SK-N-MC (cell line): ENCODE measurements at regions not wholly inside any gene's neighbourhood (a gene's known extent, or its start where the extent isn't known, plus 50 kb on each side); places are given as distances from the start of the nearest gene placed in this dataset.

Source experiments
- EZH2 ChIP-seq: fragments of 200-600 bp; sonication (generic); IDR thresholded peaks from one replicate; pipeline ENCODE4 v1.6.1; 2017; ENCODE audit warnings: antibody characterized with exemption
- POLR2AphosphoS5 ChIP-seq: IDR thresholded peaks from 2 replicates; pipeline ENCODE4 v1.6.1; 2012; ENCODE audit warnings: mild to moderate bottlenecking, low read depth, low read length, borderline replicate concordance

DNA sequence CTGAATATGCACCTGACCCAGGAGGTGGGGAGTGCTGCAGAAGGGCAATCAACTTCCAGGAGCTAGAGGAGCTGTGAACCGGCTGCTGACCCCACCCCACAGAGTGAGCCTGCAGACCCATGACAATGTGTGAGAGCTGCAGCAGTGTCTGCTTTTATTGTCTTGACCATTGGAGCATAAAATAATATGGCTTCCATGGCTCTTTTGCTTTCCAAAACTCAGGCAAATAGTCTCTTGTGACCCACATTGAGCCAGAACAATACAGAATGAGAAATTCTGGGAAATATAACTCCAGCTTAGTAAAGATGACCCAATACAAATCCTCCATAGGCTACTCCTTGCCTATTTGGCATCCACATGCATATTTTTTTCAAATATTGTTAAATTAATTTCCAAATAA, 309.6 kb downstream of the PYDC2 start:
- no peak for TF ChIP-seq EZH2
- TF ChIP-seq POLR2AphosphoS5: no peak
